ENCODE measurements at regions not wholly inside any gene's neighbourhood (a gene's known extent, or its start where the extent isn't known, plus 50 kb on each side); places are given as distances from the start of the nearest gene placed in this dataset.

DNA sequence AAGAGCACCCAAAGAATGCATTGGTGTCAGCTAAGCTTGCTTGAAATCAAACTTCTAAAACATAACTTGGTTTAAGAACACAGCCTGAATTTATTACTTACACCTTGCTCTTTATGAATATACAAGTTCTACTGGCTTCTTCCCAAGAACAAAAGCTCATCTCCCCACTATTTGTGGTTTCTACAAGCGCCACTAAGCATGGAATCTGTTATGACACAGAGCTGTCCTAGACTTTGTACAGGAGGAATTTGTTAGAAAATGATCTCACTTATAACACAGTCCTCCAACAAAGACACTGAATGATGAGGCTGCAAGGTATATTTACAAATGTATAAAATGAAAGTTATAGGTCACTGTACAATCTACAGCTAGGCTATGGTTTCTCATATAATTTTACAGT lies 452.1 kb downstream of the BCAT1 start:
- no peaks in the 10 kb centered on the region for H3K4me1 Mint-ChIP-seq
- intact Hi-C loops (cut with micrococcal nuclease) = no loop called here
- H3K27me3 ChIP-seq (ENCODE audit: control insufficient read depth, insufficient read depth, low read length) = no peaks in the 10 kb centered on the region
- ATAC-seq = no peak
- TF ChIP-seq, protein P1, sequence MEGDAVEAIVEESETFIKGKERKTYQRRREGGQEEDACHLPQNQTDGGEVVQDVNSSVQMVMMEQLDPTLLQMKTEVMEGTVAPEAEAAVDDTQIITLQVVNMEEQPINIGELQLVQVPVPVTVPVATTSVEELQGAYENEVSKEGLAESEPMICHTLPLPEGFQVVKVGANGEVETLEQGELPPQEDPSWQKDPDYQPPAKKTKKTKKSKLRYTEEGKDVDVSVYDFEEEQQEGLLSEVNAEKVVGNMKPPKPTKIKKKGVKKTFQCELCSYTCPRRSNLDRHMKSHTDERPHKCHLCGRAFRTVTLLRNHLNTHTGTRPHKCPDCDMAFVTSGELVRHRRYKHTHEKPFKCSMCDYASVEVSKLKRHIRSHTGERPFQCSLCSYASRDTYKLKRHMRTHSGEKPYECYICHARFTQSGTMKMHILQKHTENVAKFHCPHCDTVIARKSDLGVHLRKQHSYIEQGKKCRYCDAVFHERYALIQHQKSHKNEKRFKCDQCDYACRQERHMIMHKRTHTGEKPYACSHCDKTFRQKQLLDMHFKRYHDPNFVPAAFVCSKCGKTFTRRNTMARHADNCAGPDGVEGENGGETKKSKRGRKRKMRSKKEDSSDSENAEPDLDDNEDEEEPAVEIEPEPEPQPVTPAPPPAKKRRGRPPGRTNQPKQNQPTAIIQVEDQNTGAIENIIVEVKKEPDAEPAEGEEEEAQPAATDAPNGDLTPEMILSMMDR (IDR thresholded peaks at IDR 0.05) = no peak
- no peak for DNase-seq
- no peak overlapping the region for H3K27ac ChIP-seq (ENCODE audit: low read length)
- H3K4me3 ChIP-seq (ENCODE audit: low read length) = no peak overlapping the region
- H3K4me1 ChIP-seq (ENCODE audit: control insufficient read depth, insufficient read depth, low read length) = no peaks in the 10 kb centered on the region
- H3K9me3 ChIP-seq (ENCODE audit: control insufficient read depth, insufficient read depth, low read length) = no peaks in the 10 kb centered on the region
- H3K27me3 Mint-ChIP-seq (ENCODE audit: low read depth in 2 of 2) = no peaks in the 10 kb centered on the region
- no peak overlapping the region for H3K4me3 Mint-ChIP-seq
- H3K9me3 Mint-ChIP-seq = peaks cover 0 to 5% of the 10 kb centered on the region in 2 donors
- no peak overlapping the region for H3K27ac Mint-ChIP-seq
- no peaks in the 10 kb centered on the region for H3K36me3 Mint-ChIP-seq
- WGBS (ENCODE audit: insufficient coverage) = no CpG with 5 or more reads among the region's 1 CpG
- no peaks in the 10 kb centered on the region for H3K36me3 ChIP-seq (ENCODE audit: control insufficient read depth, insufficient read depth, low read length)

DNA sequence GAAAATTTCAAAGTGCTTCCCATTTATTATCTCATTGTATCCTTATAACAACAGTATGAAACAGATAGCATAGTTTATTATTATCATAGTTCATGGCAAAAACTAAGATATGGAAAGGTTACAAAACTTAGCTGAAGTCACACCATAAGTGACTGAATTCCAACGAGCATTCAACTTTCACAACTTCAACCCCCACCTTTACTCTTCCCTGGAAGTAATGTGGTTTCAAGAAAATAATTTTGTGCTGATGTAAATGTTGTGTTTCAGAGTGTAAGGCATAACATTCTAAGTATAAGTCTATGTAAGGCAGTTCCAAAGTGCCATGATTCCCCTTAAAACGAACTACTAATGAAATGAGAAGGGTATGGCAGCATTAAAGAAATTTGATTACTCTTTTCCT lies 454.5 kb downstream of the BCAT1 start:
- no peaks in the 10 kb centered on the region for H3K27me3 Mint-ChIP-seq (ENCODE audit: low read depth in 2 of 2)
- intact Hi-C loops (cut with micrococcal nuclease) = no loop called here
- H3K4me3 Mint-ChIP-seq = no peak overlapping the region
- Histone ChIP-seq H3K36me3 (ENCODE audit: control insufficient read depth, insufficient read depth, low read length) (no peaks in the 10 kb centered on the region), H3K4me3 (ENCODE audit: low read length) (no peak overlapping the region), H3K27ac (ENCODE audit: low read length) (no peak overlapping the region), H3K9me3 (ENCODE audit: control insufficient read depth, insufficient read depth, low read length) (no peaks in the 10 kb centered on the region), H3K4me1 (ENCODE audit: control insufficient read depth, insufficient read depth, low read length) (no peaks in the 10 kb centered on the region), H3K27me3 (ENCODE audit: control insufficient read depth, insufficient read depth, low read length) (no peaks in the 10 kb centered on the region)
- TF ChIP-seq, protein P1 (IDR thresholded peaks at IDR 0.05) = no peak
- H3K27ac Mint-ChIP-seq = no peak overlapping the region
- H3K4me1 Mint-ChIP-seq = no peaks in the 10 kb centered on the region
- no peaks in the 10 kb centered on the region for H3K36me3 Mint-ChIP-seq
- ATAC-seq (no peak), DNase-seq (no peak)
- H3K9me3 Mint-ChIP-seq = peaks cover 0 to 5% of the 10 kb centered on the region in 2 donors
- 60% methylated on average over 1 of the region's 2 CpGs for WGBS (ENCODE audit: insufficient coverage)

GRCh38 chr12:24491968-24492367 lies 456.9 kb downstream of the BCAT1 start:
- no peak for ATAC-seq
- DNase-seq = no peak
- H3K4me1 ChIP-seq (ENCODE audit: control insufficient read depth, insufficient read depth, low read length) = no peaks in the 10 kb centered on the region
- H3K4me3 ChIP-seq (ENCODE audit: low read length) = no peak overlapping the region
- WGBS (ENCODE audit: insufficient coverage) = 27% methylated on average over 2 of the region's 2 CpGs
- no peaks in the 10 kb centered on the region for H3K9me3 ChIP-seq (ENCODE audit: control insufficient read depth, insufficient read depth, low read length)
- H3K36me3 ChIP-seq (ENCODE audit: control insufficient read depth, insufficient read depth, low read length) = no peaks in the 10 kb centered on the region
- Mint-ChIP-seq H3K9me3 (no peaks in the 10 kb centered on the region), H3K27ac (no peak overlapping the region), H3K27me3 (ENCODE audit: low read depth in 2 of 2) (no peaks in the 10 kb centered on the region), H3K4me1 (no peaks in the 10 kb centered on the region), H3K4me3 (no peak overlapping the region), H3K36me3 (no peaks in the 10 kb centered on the region)
- TF ChIP-seq, protein P1 (IDR thresholded peaks at IDR 0.05) = no peak
- intact Hi-C loops (cut with micrococcal nuclease) = no loop called here
- H3K27me3 ChIP-seq (ENCODE audit: control insufficient read depth, insufficient read depth, low read length) = no peaks in the 10 kb centered on the region
- H3K27ac ChIP-seq (ENCODE audit: low read length) = no peak overlapping the region

DNA sequence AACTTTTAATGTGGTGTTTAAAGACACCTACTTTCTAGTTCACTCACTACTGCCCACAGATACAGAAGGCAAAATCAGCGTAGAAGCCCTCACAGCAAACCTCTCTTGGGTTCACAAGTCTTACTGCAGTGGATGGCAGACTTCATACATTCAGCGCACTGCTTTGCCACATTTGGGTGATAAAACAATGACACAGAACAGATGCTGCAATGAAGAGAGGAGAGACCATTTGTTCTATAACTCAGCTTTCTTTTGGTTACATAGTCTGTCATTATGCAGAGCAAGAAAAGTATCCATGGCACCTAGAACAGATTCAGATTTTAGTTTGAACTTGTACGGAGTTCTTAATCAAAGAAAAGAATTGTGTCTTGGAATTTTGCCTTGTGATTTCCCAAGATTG lies 459.0 kb downstream of the BCAT1 start:
- H3K36me3 ChIP-seq (ENCODE audit: control insufficient read depth, insufficient read depth, low read length) = no peaks in the 10 kb centered on the region
- no peak for ATAC-seq
- no peaks in the 10 kb centered on the region for H3K27me3 ChIP-seq (ENCODE audit: control insufficient read depth, insufficient read depth, low read length)
- H3K27ac ChIP-seq (ENCODE audit: low read length) = no peak overlapping the region
- H3K27ac Mint-ChIP-seq = no peak overlapping the region
- no peak overlapping the region for H3K4me3 Mint-ChIP-seq
- TF ChIP-seq, protein P1 (IDR thresholded peaks at IDR 0.05) = no peak
- H3K27me3 Mint-ChIP-seq (ENCODE audit: low read depth in 2 of 2) = no peaks in the 10 kb centered on the region
- no peak overlapping the region for H3K4me3 ChIP-seq (ENCODE audit: low read length)
- H3K9me3 ChIP-seq (ENCODE audit: control insufficient read depth, insufficient read depth, low read length) = no peaks in the 10 kb centered on the region
- DNase-seq = no peak
- no peaks in the 10 kb centered on the region for H3K4me1 Mint-ChIP-seq
- H3K36me3 Mint-ChIP-seq = no peaks in the 10 kb centered on the region
- H3K9me3 Mint-ChIP-seq = peaks cover 0 to 5% of the 10 kb centered on the region in 2 donors
- intact Hi-C loops (cut with micrococcal nuclease) = no loop called here
- WGBS (ENCODE audit: insufficient coverage) = 92% methylated on average over 3 of the region's 3 CpGs
- no peaks in the 10 kb centered on the region for H3K4me1 ChIP-seq (ENCODE audit: control insufficient read depth, insufficient read depth, low read length)
